Liver (tissue), 8 donors: ENCODE measurements at regions not wholly inside any gene's neighbourhood (a gene's known extent, or its start where the extent isn't known, plus 50 kb on each side); places are given as distances from the start of the nearest gene placed in this dataset.

Experiments
- DNase-seq: peaks from one replicate; pipeline ENCODE4 v3.0.0-alpha.2; 2017; ENCODE audit warnings: low spot score
- H3K27ac ChIP-seq, 2 donors: one replicate each; pipeline ENCODE4 v1.7.0; 2013; ENCODE audit warnings: inconsistent platforms in 2 of 2, low read length in 2 of 2, control low read depth in 1 of 2, low read depth in 1 of 2, mild to moderate bottlenecking in 1 of 2
- H3K27me3 ChIP-seq, 4 donors: one replicate each; pipeline versions ENCODE4 v1.6.1 to v1.7.0; 2013; ENCODE audit warnings: low read length in 3 of 4, inconsistent platforms in 1 of 4, mild to moderate bottlenecking in 1 of 4, moderate library complexity in 1 of 4; ENCODE audit not compliant: control insufficient read depth in 4 of 4, insufficient read depth in 4 of 4
- H3K36me3 ChIP-seq, 4 donors: one replicate each; pipeline versions ENCODE4 v1.6.1 to v1.7.0; 2013; ENCODE audit warnings: low read length in 3 of 4, mild to moderate bottlenecking in 3 of 4, low read depth in 1 of 4, moderate library complexity in 1 of 4; ENCODE audit not compliant: control insufficient read depth in 4 of 4, insufficient read depth in 3 of 4
- H3K4me1 ChIP-seq, 4 donors: one replicate each; pipeline versions ENCODE4 v1.6.1 to v1.7.0; 2013; ENCODE audit warnings: low read length in 3 of 4, mild to moderate bottlenecking in 3 of 4, moderate library complexity in 1 of 4; ENCODE audit not compliant: control insufficient read depth in 4 of 4, insufficient read depth in 4 of 4
- H3K4me3 ChIP-seq, 3 donors: one replicate each; pipeline versions ENCODE4 v1.6.1 to v1.7.0; 2013; ENCODE audit warnings: low read length in 3 of 3, control low read depth in 1 of 3, low read depth in 1 of 3, mild to moderate bottlenecking in 1 of 3
- H3K9ac ChIP-seq, 2 donors: one replicate each; pipeline ENCODE4 v1.7.0; 2013; ENCODE audit warnings: low read length in 2 of 2, mild to moderate bottlenecking in 2 of 2, moderate library complexity in 2 of 2, control low read depth in 1 of 2, low read depth in 1 of 2
- H3K9me3 ChIP-seq, 4 donors: one replicate each; pipeline versions ENCODE4 v1.6.1 to v1.7.0; 2013; ENCODE audit warnings: low read length in 3 of 4; ENCODE audit not compliant: control insufficient read depth in 4 of 4
- ATF3 ChIP-seq: IDR thresholded peaks from 2 replicates; pipeline ENCODE4 v1.6.1; 2016; ENCODE audit warnings: antibody characterized with exemption
- CTCF ChIP-seq: fragments of 150-350 bp; IDR thresholded peaks from 2 replicates; pipeline ENCODE4 v1.5.1; 2017; ENCODE audit warnings: improper control_type of control experiment, low read depth, low read length; ENCODE audit not compliant: missing input control
- EGR1 ChIP-seq, 2 donors: IDR thresholded peaks; 2 replicates each; pipeline ENCODE4 v1.6.1; 2016 to 2018; ENCODE audit warnings: antibody characterized with exemption in 2 of 2, low read depth in 2 of 2
- FOXA1 ChIP-seq: IDR thresholded peaks from 2 replicates; pipeline ENCODE4 v1.6.1; 2016; ENCODE audit warnings: antibody characterized with exemption
- FOXA2 ChIP-seq: IDR thresholded peaks from 2 replicates; pipeline ENCODE4 v1.6.1; 2016; ENCODE audit warnings: antibody characterized with exemption
- GABPA ChIP-seq, 2 donors: IDR thresholded peaks in 1 of 2; conservative IDR thresholded peaks in 1 of 2; 2 replicates each; pipeline ENCODE4 v1.6.1; 2016; ENCODE audit warnings: antibody characterized with exemption in 2 of 2, mild to moderate bottlenecking in 1 of 2, moderate library complexity in 1 of 2
- HNF4G ChIP-seq: IDR thresholded peaks from 2 replicates; pipeline ENCODE4 v1.6.1; 2016; ENCODE audit warnings: antibody characterized with exemption
- JUND ChIP-seq, 2 donors: IDR thresholded peaks; 2 replicates each; pipeline ENCODE4 v1.6.1; 2016; ENCODE audit warnings: antibody characterized with exemption in 2 of 2
- MAX ChIP-seq: IDR thresholded peaks from 2 replicates; pipeline ENCODE4 v1.6.1; 2016; ENCODE audit warnings: antibody characterized with exemption
- RAD21 ChIP-seq, 2 donors: IDR thresholded peaks; 2 replicates each; pipeline ENCODE4 v1.6.1; 2016; ENCODE audit warnings: antibody characterized with exemption in 2 of 2, mild to moderate bottlenecking in 2 of 2
- REST ChIP-seq: IDR thresholded peaks from 2 replicates; pipeline ENCODE4 v1.6.1; 2016; ENCODE audit warnings: antibody characterized with exemption, mild to moderate bottlenecking
- RXRA ChIP-seq, 2 donors: IDR thresholded peaks; 2 replicates each; pipeline ENCODE4 v1.6.1; 2017 to 2018; ENCODE audit warnings: antibody characterized with exemption in 2 of 2, mild to moderate bottlenecking in 1 of 2
- SP1 ChIP-seq: IDR thresholded peaks from 2 replicates; pipeline ENCODE4 v1.6.1; 2018; ENCODE audit warnings: antibody characterized with exemption, mild to moderate bottlenecking
- TAF1 ChIP-seq: conservative IDR thresholded peaks from 2 replicates; pipeline ENCODE4 v1.6.1; 2016; ENCODE audit warnings: antibody characterized with exemption, mild to moderate bottlenecking
- YY1 ChIP-seq: IDR thresholded peaks from 2 replicates; pipeline ENCODE4 v1.6.1; 2016; ENCODE audit warnings: antibody characterized with exemption, mild to moderate bottlenecking
- ZBTB33 ChIP-seq: IDR thresholded peaks from 2 replicates; pipeline ENCODE4 v1.6.1; 2016; ENCODE audit warnings: antibody characterized with exemption
- WGBS: extraction: QIAGEN DNeasy Blood & Tissue Kit; methylation state at CpG from one replicate; pipeline ENCODE4 v1.1.7; 2013; 5-methylcytosine and 5-hydroxymethylcytosine counted together
- donor health status: healthy.
- donor health status: healthy.
- donor health status: healthy.
- donor health status: healthy.
- donor health status: healthy.

- no peak overlapping the region for H3K9ac ChIP-seq
- H3K9me3 ChIP-seq: no peaks in the 10 kb centered on the region
- H3K36me3 ChIP-seq: peaks cover 0 to 6% (median 3%) of the 10 kb centered on the region in 4 donors
- TF ChIP-seq GABPA (IDR thresholded peaks at IDR 0.05 in 1 of 2, conservative IDR thresholded peaks at IDR 0.05 in 1 of 2) (no peak), FOXA2 (no peak), CTCF (no peak), YY1 (no peak), SP1 (no peak), EGR1 (IDR thresholded peaks at IDR 0.05; ENCODE audit: low read depth in 2 of 2) (no peak), FOXA1 (no peak), MAX (no peak), RAD21 (IDR thresholded peaks at IDR 0.05) (no peak), REST (no peak), JUND (IDR thresholded peaks at IDR 0.05) (no peak), HNF4G (no peak), RXRA (IDR thresholded peaks at IDR 0.05) (no peak), TAF1 (no peak), ATF3 (no peak), ZBTB33 (no peak)
- no peak overlapping the region for H3K4me3 ChIP-seq
- WGBS: 84% methylated on average over 1 of the region's 1 CpG
- DNase-seq: no peak
- no peak overlapping the region for H3K27ac ChIP-seq
- H3K4me1 ChIP-seq: peaks cover 0 to 15% (median 5%) of the 10 kb centered on the region in 4 donors
- no peaks in the 10 kb centered on the region for H3K27me3 ChIP-seq
Observed at GRCh38 chr7:130948822-130949221, 214.8 kb upstream of the KLF14 start.

- DNase-seq: no peak
- Histone ChIP-seq H3K36me3 (peaks cover 0 to 6% (median 3%) of the 10 kb centered on the region in 4 donors), H3K27me3 (no peaks in the 10 kb centered on the region), H3K9me3 (no peaks in the 10 kb centered on the region), H3K27ac (no peak overlapping the region), H3K4me3 (no peak overlapping the region), H3K9ac (no peak overlapping the region), H3K4me1 (peaks cover 0 to 15% (median 4%) of the 10 kb centered on the region in 4 donors)
- 87% methylated on average over 2 of the region's 2 CpGs for WGBS
- no peak for TF ChIP-seq JUND (IDR thresholded peaks at IDR 0.05)
- no peak for TF ChIP-seq RXRA (IDR thresholded peaks at IDR 0.05)
- no peak for TF ChIP-seq HNF4G
- no peak for TF ChIP-seq REST
Observed at GRCh38 chr7:130949550-130949949, 215.5 kb upstream of the KLF14 start.
